NCI-H128 (cell line): ENCODE measurements at regions not wholly inside any gene's neighbourhood (a gene's known extent, or its start where the extent isn't known, plus 50 kb on each side); places are given as distances from the start of the nearest gene placed in this dataset.

Experiments used
- DNase-seq: peaks from one replicate; lab custom pipeline; 2025; ENCODE audit not compliant: unreplicated experiment; lab: John Stamatoyannopoulos, UW

DNA sequence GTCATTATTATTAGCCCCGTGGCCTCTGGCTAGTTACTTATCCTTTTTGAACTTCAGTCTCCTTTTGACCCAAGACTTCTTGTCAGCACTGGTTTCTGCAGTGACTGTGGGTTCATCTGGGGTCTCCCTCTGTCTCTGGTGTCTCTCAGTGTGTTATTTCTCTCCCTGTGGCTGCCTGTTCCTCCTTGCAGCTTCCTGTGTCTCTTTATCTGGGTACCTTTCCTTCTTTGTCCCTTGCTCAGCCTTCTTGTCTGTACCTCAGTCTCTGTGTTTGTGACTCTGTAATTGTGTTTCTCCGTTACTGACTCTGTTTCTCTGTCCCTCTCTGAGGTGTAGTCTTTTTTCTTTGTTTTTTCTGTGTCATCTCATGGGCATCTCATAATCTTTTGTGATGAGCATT, 102.6 kb upstream of the CDH11 start:
- DNase-seq, result no peak

- DNase-seq, result no peak
These were observed 101.5 kb upstream of the CDH11 start for GRCh38 chr16:65223335-65223734.

GRCh38 chr16:65222536-65222935, 100.7 kb upstream of the CDH11 start:
- DNase-seq, result no peak

DNA sequence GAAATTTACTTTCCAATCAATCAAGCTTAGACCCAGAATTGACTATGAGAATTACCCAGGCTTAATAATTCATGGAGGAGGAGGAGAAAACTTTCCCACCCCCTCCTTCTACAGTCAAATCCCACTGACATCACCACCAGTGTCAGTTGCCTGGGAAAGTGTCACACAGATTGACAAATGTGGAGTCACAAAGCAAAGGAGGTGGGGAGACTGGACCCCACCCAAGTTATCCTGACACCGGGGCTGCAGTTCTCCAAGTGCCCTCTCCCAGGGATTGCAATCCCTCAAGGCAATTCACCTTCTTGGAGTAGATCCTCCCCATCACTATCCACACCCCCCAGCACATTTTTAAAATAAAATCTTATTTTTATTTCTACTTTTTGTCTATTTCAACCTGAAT, 100.2 kb upstream of the CDH11 start:
- no peak for DNase-seq

DNA sequence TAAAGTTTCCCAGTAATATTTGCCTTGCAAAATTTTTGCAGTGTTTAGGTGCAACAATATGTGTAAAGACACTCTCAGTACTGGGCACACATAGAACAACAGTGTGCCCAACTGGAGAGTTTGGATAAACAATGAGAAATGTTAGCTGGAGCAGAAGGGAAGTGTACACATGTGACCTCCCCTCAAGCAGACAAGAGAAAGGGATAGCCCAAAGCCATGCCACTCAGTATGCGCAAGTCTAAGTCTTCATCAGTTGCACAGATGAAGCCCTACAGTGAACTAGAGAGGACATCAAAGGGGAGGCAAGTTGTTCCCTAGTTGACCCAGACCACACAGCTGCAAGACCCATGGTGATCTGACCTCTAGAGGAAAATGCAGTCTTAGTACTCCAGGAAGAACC, 97.9 kb upstream of the CDH11 start:
- no peak for DNase-seq

DNA sequence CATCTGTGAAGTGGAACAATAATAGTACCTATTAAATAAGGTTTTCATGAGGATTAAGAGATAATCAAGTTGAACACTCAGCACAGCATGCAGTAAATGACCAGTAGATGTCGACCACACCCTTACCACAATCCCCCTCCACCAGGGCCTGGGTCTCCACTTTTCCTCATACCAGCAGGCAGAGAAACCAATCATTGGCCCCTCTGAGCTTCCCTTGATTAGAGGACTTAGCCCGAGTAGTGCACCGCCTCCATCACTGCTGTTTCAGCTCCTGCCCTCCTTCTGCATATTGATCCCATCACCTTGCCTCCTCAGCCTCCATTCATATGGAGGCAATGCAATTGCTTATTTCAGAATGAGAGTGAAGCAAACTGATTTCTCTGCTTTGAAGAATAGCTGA, 96.5 kb upstream of the CDH11 start:
- DNase-seq, result no peak

GRCh38 chr16:65213866-65214595, 92.2 kb upstream of the CDH11 start:
- DNase-seq, result no peak

DNA sequence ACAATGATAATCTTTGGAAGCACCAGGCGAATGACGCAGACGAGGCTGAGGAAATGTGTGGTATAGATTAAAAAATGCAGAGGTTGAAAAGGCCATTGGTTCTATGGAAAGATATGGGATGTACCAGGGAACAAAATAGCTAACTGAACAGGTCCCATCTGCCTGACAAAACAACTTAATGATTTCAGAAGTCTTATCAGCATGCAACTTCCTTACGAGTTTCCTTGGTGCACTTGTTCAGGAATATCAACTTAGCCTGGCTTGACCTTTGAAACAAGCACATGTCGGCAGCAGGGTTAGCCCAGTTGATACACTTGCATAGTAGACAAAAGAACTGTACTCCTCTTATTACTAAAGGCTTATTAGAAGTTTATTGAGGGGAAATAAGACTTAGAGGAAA, 90.9 kb upstream of the CDH11 start:
- no peak for DNase-seq

GRCh38 chr16:65212240-65212639, 90.4 kb upstream of the CDH11 start:
- no peak for DNase-seq

DNA sequence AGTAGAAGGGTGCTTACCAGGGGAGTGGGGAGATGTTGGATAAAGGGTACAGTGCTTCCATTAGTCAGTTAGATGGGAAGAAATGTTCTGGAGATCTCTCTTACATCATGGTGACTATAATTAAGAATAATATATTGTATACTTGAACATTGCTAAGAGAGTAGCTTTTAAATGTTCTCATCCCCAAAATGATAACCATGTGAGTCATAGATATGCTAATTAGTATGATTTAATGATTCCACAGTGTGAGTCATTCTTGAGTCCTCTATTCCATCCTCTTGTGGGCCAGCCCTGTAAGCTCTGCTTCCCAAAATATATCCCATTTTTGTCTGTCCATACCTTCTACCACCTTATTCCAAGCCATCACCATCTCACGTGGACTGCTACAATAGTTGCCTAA, 80.6 kb upstream of the CDH11 start:
- DNase-seq, result no peak

GRCh38 chr16:65201511-65201910, 79.6 kb upstream of the CDH11 start:
- DNase-seq, result no peak

DNA sequence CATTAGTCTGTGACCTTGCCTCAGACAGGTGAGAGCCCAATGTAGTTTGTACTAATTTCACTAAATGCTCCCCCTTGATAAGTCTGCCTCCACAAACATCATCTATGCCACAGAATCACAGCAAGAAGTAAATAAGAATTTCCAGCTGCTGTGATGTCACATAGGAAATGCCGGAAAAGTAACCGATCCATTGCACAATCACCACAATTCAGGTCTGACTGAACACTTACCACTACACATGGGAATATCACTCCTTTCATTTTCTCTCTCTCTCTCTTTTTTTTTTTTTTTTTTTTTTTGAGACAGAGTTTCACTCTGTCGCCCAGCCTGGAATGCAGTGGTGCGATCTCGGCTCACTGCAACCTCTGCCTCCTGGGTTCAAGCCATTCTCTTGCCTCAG, 79.0 kb upstream of the CDH11 start:
- no peak for DNase-seq

- no peak for DNase-seq
These were observed 78.4 kb upstream of the CDH11 start for GRCh38 chr16:65200156-65200773.

GRCh38 chr16:65196420-65197075, 74.7 kb upstream of the CDH11 start:
- DNase-seq, result no peak

GRCh38 chr16:65195998-65196397, 74.1 kb upstream of the CDH11 start:
- DNase-seq, result no peak

- DNase-seq, result no peak
These were observed 63.4 kb upstream of the CDH11 start for GRCh38 chr16:65185241-65185778.

DNA sequence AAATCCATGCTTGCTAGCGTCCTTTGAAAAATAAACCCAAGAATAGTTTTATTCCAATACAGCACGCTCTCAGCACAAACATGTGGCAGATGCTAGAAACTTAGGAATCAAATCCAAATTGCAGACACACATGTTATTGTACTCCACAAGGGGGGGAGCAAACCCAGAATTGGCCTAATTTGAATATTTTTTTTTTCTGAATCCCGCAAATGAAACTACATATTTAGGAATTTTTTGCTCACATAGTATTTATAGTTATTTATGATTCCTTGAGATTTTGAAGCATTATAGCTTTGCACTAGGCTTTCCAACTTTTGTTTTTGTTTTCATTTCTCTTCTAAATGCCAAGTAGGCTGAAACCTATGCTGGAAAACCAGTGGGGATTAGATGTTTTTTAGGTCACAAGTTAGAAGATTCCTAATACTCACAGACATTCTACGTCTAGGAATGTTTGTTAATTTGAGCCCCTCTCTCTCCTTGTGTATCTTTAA, 59.3 kb upstream of the CDH11 start:
- no peak for DNase-seq

GRCh38 chr16:65178151-65178550, 56.3 kb upstream of the CDH11 start:
- no peak for DNase-seq

GRCh38 chr16:65176603-65177002, 54.7 kb upstream of the CDH11 start:
- DNase-seq, result no peak

- no peak for DNase-seq
These were observed 50.5 kb upstream of the CDH11 start for GRCh38 chr16:65172356-65172755.
